SKM-1 (cell line): ENCODE measurements at regions not wholly inside any gene's neighbourhood (a gene's known extent, or its start where the extent isn't known, plus 50 kb on each side); places are given as distances from the start of the nearest gene placed in this dataset.

Experiments
- DNase-seq: peaks from one replicate; lab custom pipeline; 2025; ENCODE audit not compliant: unreplicated experiment; lab: John Stamatoyannopoulos, UW

- DNase-seq: no peak
Measured at GRCh38 chr9:23567516-23568165, 258.4 kb downstream of the ELAVL2 start.

GRCh38 chr9:23571414-23572104 lies 254.5 kb downstream of the ELAVL2 start:
- no peak for DNase-seq

GRCh38 chr9:23573800-23574199 lies 252.2 kb downstream of the ELAVL2 start:
- no peak for DNase-seq

- DNase-seq: no peak
Measured at GRCh38 chr9:23577611-23578010, 248.4 kb downstream of the ELAVL2 start.

- no peak for DNase-seq
Measured at GRCh38 chr9:23581931-23582330, 244.1 kb downstream of the ELAVL2 start.

GRCh38 chr9:23582836-23583235 lies 243.2 kb downstream of the ELAVL2 start:
- DNase-seq: no peak

GRCh38 chr9:23586906-23587305 lies 239.1 kb downstream of the ELAVL2 start:
- peak; percentile 12 for DNase-seq

- DNase-seq: no peak
Measured at GRCh38 chr9:23587433-23587832, 238.6 kb downstream of the ELAVL2 start.

- no peak for DNase-seq
Measured at GRCh38 chr9:23587903-23588302, 238.1 kb downstream of the ELAVL2 start.

- DNase-seq: no peak
Measured at GRCh38 chr9:23590276-23591000, 235.6 kb downstream of the ELAVL2 start.

- no peak for DNase-seq
Measured at GRCh38 chr9:23594421-23594820, 231.6 kb downstream of the ELAVL2 start.

GRCh38 chr9:23596913-23597634 lies 229.0 kb downstream of the ELAVL2 start:
- DNase-seq: no peak

GRCh38 chr9:23598994-23599393 lies 227.0 kb downstream of the ELAVL2 start:
- no peak for DNase-seq

- DNase-seq: no peak
Measured at GRCh38 chr9:23603311-23603710, 222.7 kb downstream of the ELAVL2 start.

GRCh38 chr9:23606107-23606506 lies 219.9 kb downstream of the ELAVL2 start:
- DNase-seq: no peak

GRCh38 chr9:23608456-23608855 lies 217.6 kb downstream of the ELAVL2 start:
- DNase-seq: no peak

GRCh38 chr9:23611869-23612268 lies 214.2 kb downstream of the ELAVL2 start:
- DNase-seq: no peak

GRCh38 chr9:23615569-23615968 lies 210.5 kb downstream of the ELAVL2 start:
- no peak for DNase-seq

- no peak for DNase-seq
Measured at GRCh38 chr9:23621188-23621587, 204.9 kb downstream of the ELAVL2 start.

GRCh38 chr9:23621924-23622323 lies 204.1 kb downstream of the ELAVL2 start:
- DNase-seq: no peak

GRCh38 chr9:23622396-23622795 lies 203.6 kb downstream of the ELAVL2 start:
- no peak for DNase-seq
